ENCODE measurements at regions not wholly inside any gene's neighbourhood (a gene's known extent, or its start where the extent isn't known, plus 50 kb on each side); places are given as distances from the start of the nearest gene placed in this dataset.

GRCh38 chr4:35300996-35301774 is 943.1 kb downstream of the ARAP2 start:
- no peak for DNase-seq

- no peak for DNase-seq
Measured at GRCh38 chr4:35315419-35315818, 928.9 kb downstream of the ARAP2 start.

DNA sequence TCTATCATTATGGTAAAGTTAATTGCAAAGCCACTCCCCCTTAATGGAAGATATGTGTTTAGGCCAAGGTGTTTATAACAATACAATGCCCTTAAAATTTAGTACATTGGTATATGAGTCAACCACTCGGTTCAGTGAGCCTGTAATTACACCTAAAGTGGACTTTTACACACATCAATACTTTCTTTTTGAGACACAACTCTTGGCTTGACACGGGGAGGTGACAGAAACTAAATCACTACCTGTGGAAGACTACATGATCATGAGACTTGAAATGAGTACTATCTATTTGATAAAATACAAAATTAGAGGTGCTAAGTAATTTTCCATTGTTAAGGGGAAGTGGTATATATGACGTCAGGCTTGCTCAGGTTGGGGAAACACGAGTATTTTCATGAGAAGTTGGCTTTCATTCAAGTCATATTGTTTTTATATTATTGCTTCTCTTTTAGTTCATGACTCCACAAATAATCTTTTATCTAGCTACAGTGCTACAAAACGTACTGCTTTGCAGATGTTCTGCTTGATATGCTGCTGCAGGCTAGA is 918.3 kb downstream of the ARAP2 start:
- DNase-seq, result no peak

GRCh38 chr4:35342833-35343232 is 901.5 kb downstream of the ARAP2 start:
- no peak for DNase-seq

- DNase-seq, result no peak
Measured at GRCh38 chr4:35347276-35347675, 897.0 kb downstream of the ARAP2 start.

DNA sequence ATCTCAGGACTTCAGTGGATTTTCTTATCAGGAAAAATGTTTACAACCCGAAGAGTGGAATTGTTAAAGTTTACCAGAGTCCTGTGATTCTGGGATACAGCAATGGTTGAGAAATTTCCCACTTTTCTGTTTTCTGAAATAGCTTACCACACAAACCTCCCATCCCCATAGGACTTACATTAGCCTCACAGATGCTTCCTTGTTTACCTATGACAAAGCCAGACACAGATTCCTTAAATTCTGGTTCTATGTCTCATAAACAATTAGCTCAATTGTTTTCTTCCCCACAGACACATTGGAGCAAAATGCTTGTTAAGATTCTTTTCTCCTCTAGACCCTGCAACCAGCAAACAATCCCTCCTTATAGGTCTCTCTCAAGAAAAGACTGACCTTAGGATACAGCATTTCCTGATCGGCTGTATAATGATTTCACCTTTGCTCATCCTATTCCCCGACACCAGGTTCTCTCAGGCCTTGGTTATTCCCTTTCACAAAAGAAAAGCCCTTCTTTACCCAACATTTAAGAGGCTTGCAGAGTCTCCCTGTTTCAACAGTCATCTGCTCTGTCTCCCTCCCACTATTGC is 886.2 kb downstream of the ARAP2 start:
- DNase-seq, result no peak

DNA sequence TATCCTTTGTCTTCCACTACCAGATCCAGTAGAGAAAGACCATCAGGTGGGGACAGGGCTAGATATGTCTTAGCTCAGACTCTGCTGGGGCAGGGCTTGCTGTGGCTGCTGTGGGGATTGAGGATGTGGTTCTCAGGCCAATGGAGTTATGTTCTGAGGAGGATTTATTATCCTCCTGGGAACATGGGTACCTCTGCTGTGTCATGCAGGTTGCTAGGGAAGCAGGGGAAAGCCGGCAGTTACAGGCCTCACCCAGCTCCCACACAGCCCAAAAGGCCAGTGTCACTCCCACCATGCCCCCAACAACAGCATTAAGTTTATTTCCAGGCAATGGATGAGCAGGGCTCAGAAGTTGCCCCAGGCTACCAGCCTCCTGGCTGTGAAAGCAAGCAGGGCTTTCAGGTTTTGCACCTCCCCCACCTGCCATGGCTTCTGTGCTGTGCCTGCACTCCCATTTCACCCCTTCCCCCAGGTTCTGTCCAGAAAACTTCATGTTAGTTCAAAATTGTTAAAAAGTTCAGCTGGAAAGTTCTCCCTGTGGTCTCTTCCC is 879.9 kb downstream of the ARAP2 start:
- no peak for DNase-seq

DNA sequence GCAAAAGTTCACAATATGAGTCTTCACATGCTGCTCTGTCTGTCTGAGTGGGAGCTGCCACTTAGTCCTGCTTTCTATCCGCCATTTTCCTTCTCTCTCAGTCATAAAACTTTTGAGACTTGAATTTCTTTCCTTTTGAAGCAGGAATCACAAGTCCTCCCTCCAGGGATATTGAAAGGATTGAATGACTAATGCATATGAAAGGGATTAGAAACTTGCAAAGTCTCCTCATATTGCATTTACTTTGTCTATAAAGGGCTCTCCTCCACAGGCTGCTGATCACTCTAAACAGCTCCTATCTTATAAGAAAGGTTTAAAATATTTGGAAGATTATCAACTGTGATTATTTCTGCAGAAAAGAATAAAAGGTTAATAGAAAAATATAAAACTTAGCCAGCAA is 879.1 kb downstream of the ARAP2 start:
- no peak for DNase-seq

DNA sequence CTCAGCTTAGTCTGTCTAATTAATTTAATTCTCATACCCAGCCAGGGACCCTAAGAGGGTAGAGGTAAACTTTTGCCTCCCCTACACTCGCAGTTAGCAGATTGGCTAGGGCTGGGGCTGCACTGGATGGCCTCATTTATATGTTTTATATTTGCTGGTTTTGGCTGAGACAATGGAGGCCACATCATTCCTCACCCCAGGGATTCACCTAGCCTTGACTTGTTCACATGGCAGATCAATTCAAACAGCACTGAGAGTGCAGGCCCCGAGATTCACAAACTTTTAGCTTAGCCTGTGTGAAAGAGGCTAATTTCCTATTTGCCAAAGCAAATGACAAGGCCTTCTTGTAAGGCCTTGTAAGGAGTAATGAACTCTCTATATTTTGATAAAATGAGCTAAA is 844.4 kb downstream of the ARAP2 start:
- no peak for DNase-seq

DNA sequence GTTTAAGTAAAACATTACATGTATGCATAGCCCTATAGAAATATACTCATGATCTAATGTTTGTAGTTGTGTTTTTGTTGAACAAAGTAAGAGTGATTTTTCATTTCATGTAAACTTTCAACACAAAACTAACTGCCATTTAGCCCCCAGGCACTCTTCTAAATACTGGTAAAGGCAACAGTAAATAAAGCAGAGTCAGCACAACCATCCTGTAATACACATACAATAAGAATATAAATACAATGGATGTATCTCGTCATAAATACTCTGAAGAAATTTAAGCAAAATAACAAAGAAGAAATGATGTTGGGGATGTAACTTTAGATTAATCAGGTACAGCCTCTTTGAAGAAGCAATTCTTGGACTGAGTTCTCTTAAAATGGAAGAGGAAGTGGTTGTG is 821.2 kb downstream of the ARAP2 start:
- DNase-seq, result no peak

- DNase-seq, result no peak
Measured at GRCh38 chr4:35447474-35447873, 796.8 kb downstream of the ARAP2 start.

- no peak for DNase-seq
Measured at GRCh38 chr4:35459045-35459444, 785.3 kb downstream of the ARAP2 start.

DNA sequence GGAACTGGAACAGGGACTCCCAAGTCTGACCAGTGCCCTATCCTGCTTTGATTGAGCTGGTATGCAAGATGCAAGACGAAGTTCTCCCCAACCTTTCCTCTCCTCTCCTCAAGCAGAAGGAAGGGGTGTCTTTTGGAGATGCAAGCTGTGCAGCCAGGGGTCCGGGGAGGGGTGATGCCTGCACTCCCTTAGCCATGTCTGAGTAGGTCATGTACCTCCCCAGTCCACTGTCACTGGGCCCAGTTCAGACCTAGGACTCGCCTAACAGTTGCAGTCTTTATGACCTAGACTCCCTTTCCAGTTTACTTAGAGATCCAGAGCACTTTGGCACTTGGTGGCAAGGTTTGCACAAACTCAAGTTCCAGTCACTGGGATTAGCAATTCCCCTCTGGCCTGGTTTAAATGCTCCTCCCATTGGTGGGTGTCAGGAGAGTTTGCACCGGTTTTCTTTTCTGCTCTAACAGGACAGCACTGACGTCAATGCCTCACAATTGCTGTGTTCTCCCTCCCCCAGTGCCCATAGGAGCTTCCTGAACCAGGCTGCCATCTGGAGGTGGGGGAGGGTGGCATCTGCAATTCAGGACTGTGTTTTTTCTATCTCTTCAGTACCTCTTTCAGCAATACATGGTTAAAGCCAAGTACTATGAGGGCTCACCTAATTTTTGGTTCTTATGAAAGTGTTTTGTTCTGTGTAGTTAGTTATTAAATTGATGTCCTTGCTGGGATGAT is 782.2 kb downstream of the ARAP2 start:
- no peak for DNase-seq

DNA sequence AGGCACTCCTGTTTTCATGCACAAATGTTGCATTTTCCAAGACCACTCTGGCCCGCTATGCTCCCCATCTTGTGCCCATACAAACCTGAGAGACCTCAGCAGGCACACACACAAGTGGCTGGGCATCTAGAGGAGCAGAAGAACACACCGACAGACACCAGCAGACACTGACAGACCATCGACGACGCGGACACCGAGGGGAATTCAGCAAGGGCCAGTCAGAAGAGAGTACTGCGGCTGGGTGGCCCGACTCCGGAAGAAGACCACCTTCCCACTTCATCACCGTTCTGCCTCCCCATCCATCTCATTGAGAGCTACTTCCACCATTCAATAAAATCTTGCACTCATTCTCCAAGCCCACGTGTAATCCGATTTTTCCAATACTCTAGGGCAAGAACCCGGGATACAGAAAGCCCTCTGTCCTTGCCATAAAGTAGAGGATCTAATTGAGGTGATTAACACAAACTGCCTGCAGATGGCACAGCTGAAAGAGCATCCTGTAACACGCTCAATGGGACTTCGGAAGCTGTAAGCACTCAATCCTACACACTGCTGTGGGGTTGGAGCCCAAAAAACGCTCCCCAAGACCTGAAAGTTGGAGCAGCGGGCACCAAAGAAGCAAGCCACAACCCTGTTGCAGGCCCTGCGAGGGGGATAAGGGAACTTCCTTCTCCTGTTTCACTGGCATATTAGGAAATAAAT is 780.9 kb downstream of the ARAP2 start:
- DNase-seq, result no peak

DNA sequence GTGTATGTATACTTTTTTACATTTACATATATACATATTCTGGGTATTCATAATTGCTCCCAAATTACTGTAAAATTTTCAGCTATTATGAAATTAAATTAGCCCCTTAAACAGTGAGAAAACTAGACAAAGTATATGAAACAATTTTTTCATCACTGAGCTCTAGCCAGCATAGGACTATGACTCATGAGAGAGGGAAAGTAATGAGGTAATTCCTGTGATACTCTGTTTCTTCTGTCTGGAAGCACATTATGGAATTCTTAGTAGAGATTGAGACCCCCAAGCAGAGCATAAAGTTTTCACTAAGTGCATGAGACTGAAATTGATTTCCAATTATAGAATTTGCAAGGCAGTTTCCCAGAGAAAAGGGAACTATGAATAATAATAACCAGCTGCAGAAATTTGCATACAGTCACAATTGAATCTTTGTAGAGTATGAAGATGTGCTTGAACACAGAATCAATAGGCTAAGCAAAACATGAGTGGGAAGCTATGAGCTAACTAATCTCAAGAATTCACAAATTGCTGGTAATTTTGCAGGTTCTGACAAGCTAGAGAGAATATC is 779.3 kb downstream of the ARAP2 start:
- no peak for DNase-seq

- DNase-seq, result no peak
Measured at GRCh38 chr4:35491093-35491492, 753.2 kb downstream of the ARAP2 start.

GRCh38 chr4:35493977-35494376 is 750.3 kb downstream of the ARAP2 start:
- DNase-seq, result no peak

DNA sequence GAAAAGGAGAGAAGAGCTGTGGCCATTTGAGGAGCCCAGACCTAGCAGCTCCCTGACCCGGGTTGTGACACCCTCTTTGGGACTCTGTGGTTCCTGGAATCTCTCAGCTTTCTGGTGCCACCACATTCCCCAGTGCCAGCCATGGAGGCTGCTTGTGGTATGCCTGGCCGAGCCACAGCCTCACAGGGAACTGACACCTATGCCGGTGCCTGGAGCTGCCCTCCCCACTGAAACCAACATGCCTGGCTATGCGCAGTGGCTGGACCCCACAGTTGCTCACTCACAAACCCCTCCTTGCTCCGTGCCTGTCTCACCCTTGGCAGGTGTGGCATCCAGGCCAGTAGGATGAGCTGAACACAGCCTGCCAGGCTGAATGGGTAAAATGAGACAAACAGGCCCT is 749.4 kb downstream of the ARAP2 start:
- DNase-seq, result no peak

GRCh38 chr4:35500812-35501211 is 743.5 kb downstream of the ARAP2 start:
- no peak for DNase-seq

- DNase-seq, result no peak
Measured at GRCh38 chr4:35503435-35503834, 740.9 kb downstream of the ARAP2 start.

DNA sequence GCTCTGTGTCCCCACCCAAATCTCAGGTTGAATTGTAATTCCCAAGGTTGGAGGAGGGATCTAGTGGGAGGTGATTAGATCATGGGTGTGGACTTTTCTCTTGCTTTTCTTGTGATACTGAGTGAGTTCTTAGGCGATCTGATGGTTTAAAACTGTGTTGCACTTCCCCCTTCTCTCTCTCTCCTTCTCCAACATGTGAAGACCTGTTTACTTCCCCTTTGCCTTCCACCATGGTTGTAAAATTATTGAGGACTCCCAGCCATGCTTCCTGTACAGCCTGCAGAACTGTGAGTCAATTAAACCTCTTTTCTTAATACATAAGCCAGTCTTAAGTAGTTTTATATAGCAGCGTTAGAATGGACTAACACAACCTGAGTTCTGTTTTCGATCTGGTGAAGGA is 738.2 kb downstream of the ARAP2 start:
- no peak for DNase-seq

DNA sequence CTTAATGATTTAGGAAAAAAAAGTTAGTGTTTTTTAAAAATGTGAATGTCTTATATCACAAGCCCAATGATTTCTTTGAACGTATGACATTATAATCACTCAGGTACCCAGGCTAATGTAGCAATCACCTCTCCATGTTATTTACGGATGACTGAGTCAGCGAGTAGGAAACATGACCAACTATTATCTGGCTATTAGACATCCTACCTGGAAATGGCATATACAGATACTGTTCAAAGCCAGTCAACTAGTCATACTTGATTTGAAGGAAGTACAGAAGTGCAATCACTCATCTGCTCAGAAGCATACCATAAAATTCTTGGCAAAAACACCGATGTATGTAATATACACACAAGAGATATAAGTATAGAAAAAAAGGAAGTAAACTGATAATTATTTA is 732.5 kb downstream of the ARAP2 start:
- DNase-seq, result no peak

GRCh38 chr4:35516102-35516501 is 728.2 kb downstream of the ARAP2 start:
- no peak for DNase-seq
